ENCODE measurements at regions not wholly inside any gene's neighbourhood (a gene's known extent, or its start where the extent isn't known, plus 50 kb on each side); places are given as distances from the start of the nearest gene placed in this dataset.

- no peak for TF ChIP-seq CTCF (IDR thresholded peaks at IDR 0.05; ENCODE audit: extremely low read depth in 1 of 2, insufficient read depth in 1 of 2, low read depth in 1 of 2, low read length in 2 of 2)
- no peak for TF ChIP-seq POLR2AphosphoS5 (IDR thresholded peaks at IDR 0.05; ENCODE audit: insufficient read depth, low read depth, low read length)
- TF ChIP-seq POLR2A (IDR thresholded peaks at IDR 0.05; ENCODE audit: low read depth, low read length) = no peak
- TF ChIP-seq EZH2 (IDR thresholded peaks at IDR 0.05; ENCODE audit: borderline replicate concordance, low read depth, low read length, severe bottlenecking) = no peak
- TF ChIP-seq MYC (IDR thresholded peaks at IDR 0.05; ENCODE audit: low read depth, low read length) = no peak
- TF ChIP-seq GATA2 (IDR thresholded peaks at IDR 0.05; ENCODE audit: insufficient read depth, insufficient read length, low read depth, low read length) = no peak
- TF ChIP-seq MAX (IDR thresholded peaks at IDR 0.05; ENCODE audit: insufficient read depth, insufficient read length) = no peak
These were observed 95.0 kb upstream of the CPNE8 start for GRCh38 chr12:39000370-39000769.

All from endothelial cell of umbilical vein (primary cell).